Tibial nerve (tissue), 3 donors: ENCODE measurements at regions not wholly inside any gene's neighbourhood (a gene's known extent, or its start where the extent isn't known, plus 50 kb on each side); places are given as distances from the start of the nearest gene placed in this dataset.

ENCODE experiments used
- CTCF ChIP-seq, 5 experiments: fragments of 200-600 bp in 3 of 5; fragments of 450-650 bp in 2 of 5; sonication (generic) in 3 of 5; IDR thresholded peaks; one replicate each; pipeline ENCODE4 v1.5.1; 2016 to 2019; ENCODE audit warnings: antibody characterized with exemption in 5 of 5, mild to moderate bottlenecking in 3 of 5, moderate library complexity in 2 of 5
- POLR2A ChIP-seq, 2 donors: fragments of 450-650 bp; IDR thresholded peaks; one replicate each; pipeline ENCODE4 v1.6.1; 2017; ENCODE audit warnings: antibody characterized with exemption in 2 of 2, mild to moderate bottlenecking in 2 of 2, moderate library complexity in 2 of 2

- TF ChIP-seq CTCF (IDR thresholded peaks at IDR 0.05) (no peak), POLR2A (IDR thresholded peaks at IDR 0.05) (no peak)
Measured at GRCh38 chr2:116935097-116935814, 879.2 kb upstream of the DDX18 start.
